Gastrocnemius medialis (tissue), 4 donors: ENCODE measurements at regions not wholly inside any gene's neighbourhood (a gene's known extent, or its start where the extent isn't known, plus 50 kb on each side); places are given as distances from the start of the nearest gene placed in this dataset.

Experiments
- ATAC-seq, 2 donors: fragments of 150-250 bp; one replicate each; pipeline ENCODE4 v1.9.1; 2016
- DNase-seq, 2 donors: peaks; one replicate each; pipeline ENCODE4 v3.0.0-alpha.2; 2019
- H3K27ac ChIP-seq, 4 donors: fragments of 200-600 bp; sonication (generic); 1 replicate in 1 of 4; 2 replicates in 3 of 4; pipeline ENCODE4 v1.5.1; 2016 to 2018; ENCODE audit warnings: mild to moderate bottlenecking in 2 of 4, moderate library complexity in 1 of 4
- H3K27me3 ChIP-seq, 3 donors: fragments of 200-600 bp; sonication (generic) in 2 of 3; 1 replicate in 1 of 3; 2 replicates in 2 of 3; pipeline versions ENCODE4 v1.5.1 to v1.6.0; 2016 to 2019; ENCODE audit warnings: mild to moderate bottlenecking in 1 of 3, moderate library complexity in 1 of 3
- H3K36me3 ChIP-seq, 2 donors: fragments of 200-600 bp; sonication (generic) in 1 of 2; one replicate each; pipeline ENCODE4 v1.5.1; 2017 to 2018
- H3K4me1 ChIP-seq, 2 donors: fragments of 200-600 bp; sonication (generic) in 1 of 2; one replicate each; pipeline ENCODE4 v1.5.1; 2016 to 2017; ENCODE audit warnings: mild to moderate bottlenecking in 2 of 2
- H3K4me3 ChIP-seq, 4 donors: fragments of 200-600 bp; sonication (generic) in 3 of 4; 1 replicate in 1 of 4; 2 replicates in 3 of 4; pipeline ENCODE4 v1.5.1; 2016 to 2019; ENCODE audit warnings: mild to moderate bottlenecking in 2 of 4
- H3K9me3 ChIP-seq, 3 donors: fragments of 200-600 bp; sonication (generic) in 2 of 3; 1 replicate in 1 of 3; 2 replicates in 2 of 3; pipeline ENCODE4 v1.5.1; 2016 to 2019
- CTCF ChIP-seq, 5 experiments: fragments of 450-650 bp in 3 of 5; fragments of 200-600 bp in 2 of 5; sonication (generic) in 2 of 5; IDR thresholded peaks in 4 of 5; conservative IDR thresholded peaks in 1 of 5; 1 replicate in 4 of 5; 2 replicates in 1 of 5; pipeline ENCODE4 v1.5.1; 2016 to 2019; ENCODE audit warnings: antibody characterized with exemption in 5 of 5, mild to moderate bottlenecking in 3 of 5, moderate library complexity in 3 of 5
- POLR2A ChIP-seq, 2 donors: fragments of 450-650 bp; IDR thresholded peaks; one replicate each; pipeline ENCODE4 v1.6.1; 2017; ENCODE audit warnings: antibody characterized with exemption in 2 of 2, mild to moderate bottlenecking in 2 of 2, moderate library complexity in 2 of 2
- in situ Hi-C, 4 donors: fragments of 200-750 bp; cut with MboI; loops; one replicate each; pipeline versions ENCODE4 v1.15.0 to v1.8.0; 2017; ENCODE audit warnings: low sequenced_read_pairs in 4 of 4
- intact Hi-C: fragments of 100-400 bp; cut with DNase I; formaldehyde crosslinking; loops from one replicate; pipeline ENCODE4 v1.15.1; 2023; ENCODE audit warnings: low total_unique reads

- peak; percentile 81 to 90 for ATAC-seq
- intact Hi-C loops = no loop called here
- Histone ChIP-seq H3K27me3 (no peaks in the 10 kb centered on the region), H3K27ac (peak overlapping the region in 3 of 4 donors; percentile 50 to 71 (median 70)), H3K36me3 (no peaks in the 10 kb centered on the region), H3K4me1 (peaks cover 18 to 20% of the 10 kb centered on the region in 2 donors), H3K9me3 (no peaks in the 10 kb centered on the region), H3K4me3 (no peak overlapping the region)
- TF ChIP-seq POLR2A (IDR thresholded peaks at IDR 0.05) (no peak), CTCF (IDR thresholded peaks at IDR 0.05 in 4 of 5, conservative IDR thresholded peaks at IDR 0.05 in 1 of 5) (no peak)
- DNase-seq = no peak
- in situ Hi-C loops = no loop called here
Measured at GRCh38 chr6:145323646-145324045, 411.7 kb downstream of the EPM2A start.

GRCh38 chr6:145327586-145327985, 407.7 kb downstream of the EPM2A start:
- H3K4me1 ChIP-seq = peaks cover 24 to 27% of the 10 kb centered on the region in 2 donors
- DNase-seq (no peak), ATAC-seq (no peak)
- no peak overlapping the region for H3K4me3 ChIP-seq
- no peaks in the 10 kb centered on the region for H3K9me3 ChIP-seq
- no peaks in the 10 kb centered on the region for H3K27me3 ChIP-seq
- intact Hi-C loops = no loop called here
- H3K27ac ChIP-seq = no peak overlapping the region
- in situ Hi-C loops = no loop called here
- no peaks in the 10 kb centered on the region for H3K36me3 ChIP-seq
- no peak for TF ChIP-seq POLR2A (IDR thresholded peaks at IDR 0.05)
- TF ChIP-seq CTCF (IDR thresholded peaks at IDR 0.05 in 4 of 5, conservative IDR thresholded peaks at IDR 0.05 in 1 of 5) = no peak

- TF ChIP-seq POLR2A (IDR thresholded peaks at IDR 0.05) (no peak), CTCF (IDR thresholded peaks at IDR 0.05 in 4 of 5, conservative IDR thresholded peaks at IDR 0.05 in 1 of 5) (no peak)
- H3K27ac ChIP-seq = no peak overlapping the region
- ATAC-seq = no peak
- no peak for DNase-seq
- in situ Hi-C loops (no loop called here), intact Hi-C loops (no loop called here)
- no peaks in the 10 kb centered on the region for H3K36me3 ChIP-seq
- H3K4me3 ChIP-seq = no peak overlapping the region
- H3K4me1 ChIP-seq = peaks cover 15 to 20% of the 10 kb centered on the region in 2 donors
- no peaks in the 10 kb centered on the region for H3K9me3 ChIP-seq
- no peaks in the 10 kb centered on the region for H3K27me3 ChIP-seq
Measured at GRCh38 chr6:145329257-145329656, 406.1 kb downstream of the EPM2A start.

- in situ Hi-C loops (no loop called here), intact Hi-C loops (no loop called here)
- Histone ChIP-seq H3K9me3 (no peaks in the 10 kb centered on the region), H3K4me3 (no peak overlapping the region), H3K27me3 (no peaks in the 10 kb centered on the region), H3K4me1 (peaks cover 11% of the 10 kb centered on the region in 2 donors), H3K36me3 (no peaks in the 10 kb centered on the region), H3K27ac (no peak overlapping the region)
- TF ChIP-seq CTCF (IDR thresholded peaks at IDR 0.05 in 4 of 5, conservative IDR thresholded peaks at IDR 0.05 in 1 of 5) (no peak), POLR2A (IDR thresholded peaks at IDR 0.05) (no peak)
- DNase-seq (no peak), ATAC-seq (no peak)
Measured at GRCh38 chr6:145331066-145331465, 404.3 kb downstream of the EPM2A start.

- Histone ChIP-seq H3K27me3 (no peaks in the 10 kb centered on the region), H3K4me1 (peaks cover 11% of the 10 kb centered on the region in 2 donors), H3K36me3 (no peaks in the 10 kb centered on the region), H3K4me3 (no peak overlapping the region), H3K9me3 (no peaks in the 10 kb centered on the region), H3K27ac (no peak overlapping the region)
- DNase-seq (no peak), ATAC-seq (no peak)
- intact Hi-C loops (no loop called here), in situ Hi-C loops (no loop called here)
- TF ChIP-seq POLR2A (IDR thresholded peaks at IDR 0.05) = no peak
- TF ChIP-seq CTCF (IDR thresholded peaks at IDR 0.05 in 4 of 5, conservative IDR thresholded peaks at IDR 0.05 in 1 of 5) = no peak
Measured at GRCh38 chr6:145332011-145332410, 403.3 kb downstream of the EPM2A start.
